Neural cell (in vitro differentiated cells): ENCODE measurements at regions not wholly inside any gene's neighbourhood (a gene's known extent, or its start where the extent isn't known, plus 50 kb on each side); places are given as distances from the start of the nearest gene placed in this dataset.

Experiments
- EP300 ChIP-seq: fragments of 450-650 bp; conservative IDR thresholded peaks from 2 replicates; pipeline ENCODE4 v1.6.1; 2014; ENCODE audit warnings: antibody characterized with exemption, mild to moderate bottlenecking, moderate library complexity; ENCODE audit not compliant: poor library complexity, severe bottlenecking
- EZH2 ChIP-seq: fragments of 200-600, 300-800 bp; shearing (Covaris generic), sonication (generic); IDR thresholded peaks from 2 replicates; pipeline ENCODE4 v1.6.1; 2014; ENCODE audit warnings: antibody characterized with exemption, low read length, borderline replicate concordance, mild to moderate bottlenecking; ENCODE audit not compliant: insufficient read depth, poor library complexity, severe bottlenecking
- MXI1 ChIP-seq: fragments of 450-650 bp; conservative IDR thresholded peaks from 2 replicates; pipeline ENCODE4 v1.6.1; 2014; ENCODE audit warnings: antibody characterized with exemption, mild to moderate bottlenecking; ENCODE audit not compliant: poor library complexity, severe bottlenecking
- POLR2AphosphoS5 ChIP-seq: IDR thresholded peaks from 2 replicates; pipeline ENCODE4 v1.6.1; 2012
- RAD21 ChIP-seq: fragments of 450-650 bp; conservative IDR thresholded peaks from 2 replicates; pipeline ENCODE4 v1.6.1; 2014; ENCODE audit warnings: antibody characterized with exemption, mild to moderate bottlenecking, moderate library complexity
- SMC3 ChIP-seq: fragments of 450-650 bp; conservative IDR thresholded peaks from 2 replicates; pipeline ENCODE4 v1.6.1; 2014; ENCODE audit warnings: antibody characterized with exemption, mild to moderate bottlenecking, moderate library complexity; ENCODE audit not compliant: poor library complexity
- TF ChIP-seq, protein P1 (sequence below): fragments of 450-650 bp; IDR thresholded peaks from 2 replicates; pipeline ENCODE4 v1.5.1; 2014; ENCODE audit warnings: antibody characterized with exemption, mild to moderate bottlenecking, moderate library complexity; ENCODE audit not compliant: poor library complexity, severe bottlenecking

DNA sequence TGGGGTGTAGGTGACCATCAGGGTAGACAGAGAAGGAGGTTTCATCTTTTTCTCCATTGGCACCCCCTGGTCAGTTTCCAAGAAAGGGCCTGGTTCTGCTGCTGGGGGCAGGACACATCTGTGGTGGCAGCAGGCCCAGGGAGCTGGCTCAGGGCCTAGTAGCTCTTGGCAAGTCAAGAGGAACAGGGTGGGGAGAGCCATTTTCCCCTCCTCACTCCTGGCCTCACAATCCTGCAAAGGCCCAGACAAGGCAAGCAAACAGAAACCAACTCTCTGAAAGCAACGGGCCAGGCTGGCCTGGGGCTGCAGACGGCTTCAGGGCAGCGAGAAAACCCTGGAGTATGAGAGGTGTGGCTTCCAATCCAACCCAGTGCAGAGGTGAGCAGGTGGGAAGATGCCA, 192.9 kb upstream of the DYNLRB2 start:
- TF ChIP-seq, protein P1, sequence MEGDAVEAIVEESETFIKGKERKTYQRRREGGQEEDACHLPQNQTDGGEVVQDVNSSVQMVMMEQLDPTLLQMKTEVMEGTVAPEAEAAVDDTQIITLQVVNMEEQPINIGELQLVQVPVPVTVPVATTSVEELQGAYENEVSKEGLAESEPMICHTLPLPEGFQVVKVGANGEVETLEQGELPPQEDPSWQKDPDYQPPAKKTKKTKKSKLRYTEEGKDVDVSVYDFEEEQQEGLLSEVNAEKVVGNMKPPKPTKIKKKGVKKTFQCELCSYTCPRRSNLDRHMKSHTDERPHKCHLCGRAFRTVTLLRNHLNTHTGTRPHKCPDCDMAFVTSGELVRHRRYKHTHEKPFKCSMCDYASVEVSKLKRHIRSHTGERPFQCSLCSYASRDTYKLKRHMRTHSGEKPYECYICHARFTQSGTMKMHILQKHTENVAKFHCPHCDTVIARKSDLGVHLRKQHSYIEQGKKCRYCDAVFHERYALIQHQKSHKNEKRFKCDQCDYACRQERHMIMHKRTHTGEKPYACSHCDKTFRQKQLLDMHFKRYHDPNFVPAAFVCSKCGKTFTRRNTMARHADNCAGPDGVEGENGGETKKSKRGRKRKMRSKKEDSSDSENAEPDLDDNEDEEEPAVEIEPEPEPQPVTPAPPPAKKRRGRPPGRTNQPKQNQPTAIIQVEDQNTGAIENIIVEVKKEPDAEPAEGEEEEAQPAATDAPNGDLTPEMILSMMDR: no peak
- TF ChIP-seq SMC3: no peak
- TF ChIP-seq POLR2AphosphoS5: no peak
- TF ChIP-seq EZH2: no peak
- TF ChIP-seq MXI1: no peak
- no peak for TF ChIP-seq RAD21
- no peak for TF ChIP-seq EP300
